HUDEP-2 (cell line): ENCODE measurements at regions not wholly inside any gene's neighbourhood (a gene's known extent, or its start where the extent isn't known, plus 50 kb on each side); places are given as distances from the start of the nearest gene placed in this dataset.

ENCODE experiments used
- DNase-seq, 76 experiments: peaks; one replicate each; lab custom pipeline; 2025; ENCODE audit not compliant: unreplicated experiment in 76 of 76; lab: John Stamatoyannopoulos, UW

DNA sequence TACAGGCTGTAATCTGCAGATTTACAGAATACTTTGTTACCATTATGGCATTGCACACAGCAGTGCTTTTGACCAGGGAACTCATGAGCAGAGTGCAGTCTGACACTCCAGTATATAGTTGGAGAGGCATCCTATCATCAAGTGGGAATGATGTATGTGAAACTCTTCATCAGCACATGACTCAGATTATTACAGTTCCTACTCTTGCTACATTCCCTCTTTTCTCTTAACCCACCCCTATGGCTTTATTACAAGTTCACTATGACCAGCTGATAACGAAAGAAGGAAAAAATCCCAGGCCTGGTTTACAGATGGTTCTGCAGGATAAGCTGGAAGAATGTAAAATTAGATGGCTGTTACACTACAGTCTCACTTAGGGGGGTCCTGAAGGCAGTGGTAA, 385.9 kb downstream of the RASEF start:
- no peak for DNase-seq

GRCh38 chr9:82679472-82679871, 383.5 kb downstream of the RASEF start:
- no peak for DNase-seq

GRCh38 chr9:82680179-82680935, 382.6 kb downstream of the RASEF start:
- DNase-seq: no peak

GRCh38 chr9:82681809-82682208, 381.1 kb downstream of the RASEF start:
- DNase-seq: no peak

- no peak for DNase-seq
Measured at GRCh38 chr9:82682431-82682830, 380.5 kb downstream of the RASEF start.

DNA sequence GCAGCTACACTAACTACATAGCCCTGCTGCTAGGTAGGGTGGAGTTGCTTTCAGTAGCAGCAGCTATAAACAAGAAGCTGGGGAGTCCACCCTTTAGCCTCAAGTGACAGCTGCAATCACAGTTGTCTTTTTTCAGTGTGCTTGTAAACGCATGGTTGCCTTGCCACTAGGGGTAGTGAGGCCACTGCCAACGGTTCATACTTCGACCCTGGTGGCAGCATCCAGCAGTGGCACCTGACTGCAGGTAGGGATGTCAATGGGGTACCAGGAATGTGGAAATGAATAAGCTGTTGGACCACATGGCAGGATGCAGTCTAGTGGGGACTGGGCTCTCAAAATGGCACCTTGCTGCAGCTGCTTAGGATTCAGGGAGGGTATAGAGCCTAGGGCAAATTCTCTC, 367.2 kb downstream of the RASEF start:
- DNase-seq: no peak

GRCh38 chr9:82706786-82707185, 356.2 kb downstream of the RASEF start:
- no peak for DNase-seq

DNA sequence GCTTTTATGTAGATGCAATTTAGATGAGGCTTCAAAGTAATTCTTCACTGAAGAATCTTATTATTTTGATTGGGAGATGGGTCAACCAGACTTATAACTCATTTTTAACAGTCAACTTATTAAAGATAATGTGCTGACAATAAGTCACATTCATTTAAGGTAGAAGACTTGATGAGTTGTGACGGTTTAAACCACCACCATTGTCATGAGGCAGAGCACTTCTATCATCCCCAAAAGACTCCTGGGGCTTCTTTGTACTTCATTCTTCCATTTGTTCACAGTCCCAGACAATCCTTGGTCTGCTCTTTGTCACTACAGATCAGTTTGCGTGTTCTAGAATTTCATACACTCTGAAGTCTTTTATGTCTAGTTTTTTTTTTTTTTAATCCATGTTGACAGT, 346.1 kb downstream of the RASEF start:
- DNase-seq: no peak

DNA sequence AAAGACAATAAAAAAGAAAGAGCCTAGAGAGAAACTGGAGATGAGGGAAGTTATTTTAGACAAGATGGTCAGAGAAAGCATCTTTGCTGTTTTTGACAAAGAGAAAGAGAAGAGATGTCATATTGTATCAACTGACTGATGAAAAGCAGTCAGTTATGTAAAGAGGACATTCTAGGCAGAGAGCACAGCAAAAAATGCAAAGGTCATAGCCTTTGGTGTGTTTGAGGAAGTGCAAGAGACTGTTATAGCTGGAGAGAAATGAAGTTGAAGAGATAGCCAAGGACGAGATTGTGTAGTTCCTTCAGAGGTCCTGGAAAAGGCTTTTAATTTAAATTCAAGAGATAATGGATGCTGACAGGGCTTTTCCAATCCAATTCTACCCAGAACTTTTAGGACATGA, 342.4 kb downstream of the RASEF start:
- no peak for DNase-seq

DNA sequence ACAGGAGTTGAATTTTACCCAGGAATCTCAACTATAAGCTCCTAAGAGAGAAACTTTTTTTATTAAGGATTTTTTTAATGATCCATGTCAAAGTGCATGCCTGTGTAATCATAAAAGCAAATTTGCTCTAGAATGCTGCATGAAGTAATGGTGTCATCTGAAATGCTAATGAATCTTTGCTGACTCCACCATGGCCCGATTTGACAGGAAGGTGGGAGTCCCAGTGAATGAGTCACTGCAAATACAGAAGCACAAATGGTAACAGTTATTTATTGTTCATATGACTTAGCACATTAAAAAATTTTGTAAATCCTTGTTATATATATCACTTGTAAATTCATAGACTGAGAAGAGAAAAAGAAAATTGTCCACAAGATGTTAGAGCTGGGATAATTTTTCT, 341.3 kb downstream of the RASEF start:
- DNase-seq: no peak

GRCh38 chr9:82722051-82722450, 340.9 kb downstream of the RASEF start:
- no peak for DNase-seq

DNA sequence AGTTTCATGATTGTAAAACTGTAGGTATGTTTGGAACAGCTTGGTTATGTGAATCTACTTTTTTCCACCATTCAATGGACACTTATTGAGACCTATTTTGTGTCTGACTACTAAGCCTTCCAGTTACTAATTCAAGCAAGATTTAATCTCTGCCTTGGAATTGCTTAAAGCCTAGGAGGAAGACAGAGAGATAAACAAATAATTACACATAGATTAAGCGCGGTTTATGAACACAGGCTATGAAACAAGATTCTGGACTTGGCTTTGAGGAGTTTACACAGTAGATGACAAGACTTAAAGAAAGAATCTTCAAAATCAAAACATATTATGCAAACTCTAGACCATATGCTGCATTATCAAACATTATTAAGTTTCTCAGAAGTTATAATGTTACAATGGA, 340.4 kb downstream of the RASEF start:
- DNase-seq: no peak

GRCh38 chr9:82726424-82727276, 336.3 kb downstream of the RASEF start:
- DNase-seq: no peak

- no peak for DNase-seq
Measured at GRCh38 chr9:82729141-82729540, 333.8 kb downstream of the RASEF start.

GRCh38 chr9:82729991-82730589, 332.9 kb downstream of the RASEF start:
- DNase-seq: no peak

GRCh38 chr9:82732928-82733327, 330.0 kb downstream of the RASEF start:
- no peak for DNase-seq

GRCh38 chr9:82736126-82736525, 326.8 kb downstream of the RASEF start:
- no peak for DNase-seq

- no peak for DNase-seq
Measured at GRCh38 chr9:82736701-82737100, 326.2 kb downstream of the RASEF start.

DNA sequence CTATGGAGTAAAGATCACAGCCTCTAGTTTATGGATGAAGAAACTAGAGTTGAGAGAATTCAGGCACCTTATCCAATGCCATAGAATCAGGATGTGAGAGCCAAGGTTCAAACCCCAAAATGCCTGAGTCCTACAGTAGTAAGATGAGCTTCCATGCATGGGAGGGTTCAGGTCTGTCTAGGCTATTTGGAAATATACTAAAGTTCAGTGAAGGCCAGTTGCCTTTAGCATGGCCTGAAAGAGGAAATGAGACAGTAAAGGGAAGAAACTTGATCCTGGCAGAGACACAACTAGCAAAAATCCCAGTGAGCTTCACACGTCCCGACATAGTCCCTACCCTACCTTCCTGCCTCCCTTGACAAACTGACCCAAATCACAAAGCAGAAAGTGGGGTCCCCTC, 317.0 kb downstream of the RASEF start:
- no peak for DNase-seq

- DNase-seq: no peak
Measured at GRCh38 chr9:82750411-82750913, 312.5 kb downstream of the RASEF start.

GRCh38 chr9:82757924-82758323, 305.0 kb downstream of the RASEF start:
- DNase-seq: no peak
